Testis (tissue), 2 donors: ENCODE measurements at regions not wholly inside any gene's neighbourhood (a gene's known extent, or its start where the extent isn't known, plus 50 kb on each side); places are given as distances from the start of the nearest gene placed in this dataset.

ENCODE experiments used
- CTCF ChIP-seq, 3 experiments: fragments of 450-650 bp in 2 of 3; fragments of 200-600 bp in 1 of 3; sonication (generic) in 1 of 3; IDR thresholded peaks; one replicate each; pipeline ENCODE4 v1.5.1; 2016 to 2019; ENCODE audit warnings: antibody characterized with exemption in 3 of 3, mild to moderate bottlenecking in 2 of 3, moderate library complexity in 1 of 3
- POLR2A ChIP-seq: fragments of 450-650 bp; IDR thresholded peaks from one replicate; pipeline ENCODE4 v1.6.1; 2017; ENCODE audit warnings: antibody characterized with exemption, mild to moderate bottlenecking, moderate library complexity

GRCh38 chr2:10245661-10246060 is 57.0 kb upstream of the HPCAL1 start:
- TF ChIP-seq CTCF (IDR thresholded peaks at IDR 0.05) (no peak), POLR2A (no peak)
